GM19025 (cell line): ENCODE measurements at regions not wholly inside any gene's neighbourhood (a gene's known extent, or its start where the extent isn't known, plus 50 kb on each side); places are given as distances from the start of the nearest gene placed in this dataset.

ENCODE experiments used
- ATAC-seq: cut with Tn5 transposase; IDR thresholded peaks from one replicate; pipeline ENCODE4 v1.9.1; 2021; ENCODE audit warnings: mild to moderate bottlenecking, low read depth, moderate library complexity; ENCODE audit not compliant: unreplicated experiment

- no peak for ATAC-seq
Measured at GRCh38 chr10:28920091-28920490, 242.8 kb downstream of the BAMBI start.

DNA sequence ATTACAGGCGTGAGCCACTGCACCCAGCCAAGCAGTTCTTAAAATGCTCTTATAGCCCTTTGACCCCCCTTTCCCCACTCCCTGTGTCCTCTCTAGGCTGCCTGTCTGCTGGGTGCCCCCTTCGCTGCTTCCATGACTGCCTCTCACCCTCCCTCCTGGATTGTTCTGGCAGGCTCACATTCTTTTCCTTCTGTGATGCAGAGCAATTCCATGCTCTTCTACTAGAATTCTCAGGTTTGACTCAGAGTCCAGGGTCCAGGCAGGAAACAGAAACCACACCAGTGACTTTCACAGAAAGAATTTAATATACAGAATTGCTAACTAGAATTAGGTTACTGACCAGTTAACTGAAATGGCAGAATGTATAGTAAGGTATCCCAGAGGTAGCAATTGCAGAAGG is 244.8 kb downstream of the BAMBI start:
- no peak for ATAC-seq

- no peak for ATAC-seq
Measured at GRCh38 chr10:28922861-28923260, 245.5 kb downstream of the BAMBI start.

GRCh38 chr10:28924717-28925116 is 247.4 kb downstream of the BAMBI start:
- no peak for ATAC-seq

- no peak for ATAC-seq
Measured at GRCh38 chr10:28925121-28925663, 247.9 kb downstream of the BAMBI start.

GRCh38 chr10:28926932-28927331 is 249.6 kb downstream of the BAMBI start:
- ATAC-seq: no peak

DNA sequence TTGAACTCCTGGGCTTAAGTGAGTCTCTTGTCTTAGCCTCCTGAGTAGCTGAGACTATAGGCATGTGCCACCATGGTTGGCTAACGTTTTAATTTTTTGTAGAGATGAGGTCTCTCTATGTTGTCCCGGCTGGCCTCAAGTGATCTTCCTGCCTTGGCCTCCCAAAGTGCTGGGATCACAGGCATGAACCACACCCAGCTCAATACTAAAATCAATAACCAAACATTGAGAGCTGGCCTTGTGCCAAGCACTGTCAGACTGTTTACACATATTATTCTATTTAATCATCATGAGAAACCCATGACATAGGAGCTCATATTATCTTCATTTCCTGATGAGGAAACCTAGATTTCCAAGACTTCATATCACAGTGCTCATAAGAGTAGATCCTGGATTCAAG is 251.2 kb downstream of the BAMBI start:
- ATAC-seq: no peak

- no peak for ATAC-seq
Measured at GRCh38 chr10:28929942-28930341, 252.6 kb downstream of the BAMBI start.

DNA sequence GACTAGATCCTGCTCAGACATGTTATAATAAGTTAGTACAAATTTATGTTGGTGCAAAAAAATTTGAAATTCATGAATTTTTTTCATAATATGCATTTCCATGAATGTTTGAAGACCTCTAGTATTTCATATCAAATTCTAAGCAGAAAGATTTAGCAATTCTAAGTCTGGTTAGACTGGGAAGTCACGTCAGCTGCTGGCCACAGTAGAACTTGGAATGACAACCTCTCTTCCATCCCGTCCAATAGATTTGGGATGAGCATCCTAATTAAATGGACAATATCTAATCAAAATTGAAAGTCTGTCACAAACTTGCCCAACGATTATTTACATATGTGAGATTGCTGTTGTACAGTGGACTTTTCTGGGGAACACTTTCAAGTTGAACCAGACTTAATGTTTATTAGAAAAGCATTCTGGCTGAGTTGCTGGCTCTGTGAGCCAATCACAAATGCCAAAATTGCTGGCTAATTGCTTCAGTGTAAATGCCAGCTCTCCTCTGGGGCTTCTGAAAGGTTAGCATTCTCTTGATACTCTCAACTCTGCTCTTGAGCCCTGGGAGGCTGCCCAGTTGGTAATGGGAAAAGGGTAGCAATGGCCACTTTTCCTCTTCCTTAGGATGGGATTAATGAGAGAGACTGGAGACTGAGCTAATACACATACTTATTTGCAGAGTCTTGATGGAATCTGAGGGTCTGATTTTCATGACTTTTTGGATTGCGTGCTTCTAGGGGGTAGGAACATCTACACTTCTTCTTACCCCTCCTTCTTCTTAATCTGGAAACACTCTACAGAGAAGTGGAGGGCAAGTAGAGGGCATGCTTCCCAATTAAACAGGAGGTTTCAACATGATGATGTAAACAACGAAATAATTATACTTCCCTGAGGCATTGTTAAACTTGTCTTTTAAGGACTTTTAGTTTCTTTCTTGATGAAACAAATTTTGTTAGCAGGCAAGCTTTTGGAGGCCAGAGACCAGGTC is 253.5 kb downstream of the BAMBI start:
- no peak for ATAC-seq

DNA sequence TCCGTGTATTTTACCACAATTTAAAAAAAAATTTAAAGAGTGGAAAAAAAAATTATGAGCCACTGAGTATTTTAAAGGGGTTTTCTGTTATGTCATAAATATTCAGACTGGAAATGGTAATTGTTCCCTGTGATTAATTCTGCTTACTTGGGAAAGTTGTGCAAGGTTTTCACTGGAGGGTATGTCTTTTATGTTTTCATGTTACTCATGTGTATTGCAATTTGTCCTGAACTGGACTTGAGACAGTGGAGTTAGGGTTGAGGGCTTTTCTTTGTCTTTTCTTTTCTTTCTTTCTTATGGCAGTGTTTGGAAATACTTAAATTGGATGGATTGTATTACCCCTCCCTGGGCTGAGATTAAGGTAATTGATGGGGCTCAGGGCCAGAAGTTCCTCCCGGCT is 257.7 kb downstream of the BAMBI start:
- no peak for ATAC-seq

DNA sequence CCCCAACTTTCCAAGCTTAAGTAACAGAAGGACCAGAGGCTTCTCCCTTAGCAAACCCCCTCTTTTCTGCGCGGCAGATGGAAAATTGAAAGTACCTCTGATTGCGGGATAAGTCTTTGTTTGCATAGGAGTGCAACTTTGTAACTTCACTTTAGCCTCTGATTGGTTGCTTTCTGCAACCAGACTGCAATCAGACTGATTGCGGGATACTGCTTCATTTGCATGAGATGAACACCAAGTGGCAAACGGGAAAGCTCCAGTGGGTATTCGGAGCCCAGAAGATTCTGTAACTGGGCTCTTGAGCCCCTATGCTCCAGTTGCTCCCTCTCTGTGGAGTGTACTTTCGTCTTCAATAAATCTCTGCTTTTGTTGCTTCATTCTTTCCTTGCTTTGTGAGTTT is 260.6 kb downstream of the BAMBI start:
- no peak for ATAC-seq

DNA sequence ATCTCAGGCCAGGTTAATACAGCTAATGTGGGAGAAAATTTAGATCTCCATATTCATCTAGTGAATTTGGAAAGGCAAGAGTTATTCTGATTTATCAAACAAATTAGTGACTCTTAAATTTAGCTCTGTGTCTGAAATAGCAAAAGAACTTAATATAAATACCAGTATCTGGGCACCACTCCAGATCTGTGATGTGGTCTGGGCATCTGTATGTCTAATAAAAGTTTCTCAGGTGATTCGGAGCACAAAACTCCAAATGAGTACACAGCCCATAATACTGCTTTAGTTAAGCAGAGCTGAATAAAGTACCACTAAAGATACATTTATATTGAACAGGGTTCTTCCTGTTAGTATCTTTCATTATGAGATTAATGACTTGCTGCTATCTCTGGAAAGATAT is 261.4 kb downstream of the BAMBI start:
- ATAC-seq: no peak

GRCh38 chr10:28939281-28940157 is 262.2 kb downstream of the BAMBI start:
- no peak for ATAC-seq

DNA sequence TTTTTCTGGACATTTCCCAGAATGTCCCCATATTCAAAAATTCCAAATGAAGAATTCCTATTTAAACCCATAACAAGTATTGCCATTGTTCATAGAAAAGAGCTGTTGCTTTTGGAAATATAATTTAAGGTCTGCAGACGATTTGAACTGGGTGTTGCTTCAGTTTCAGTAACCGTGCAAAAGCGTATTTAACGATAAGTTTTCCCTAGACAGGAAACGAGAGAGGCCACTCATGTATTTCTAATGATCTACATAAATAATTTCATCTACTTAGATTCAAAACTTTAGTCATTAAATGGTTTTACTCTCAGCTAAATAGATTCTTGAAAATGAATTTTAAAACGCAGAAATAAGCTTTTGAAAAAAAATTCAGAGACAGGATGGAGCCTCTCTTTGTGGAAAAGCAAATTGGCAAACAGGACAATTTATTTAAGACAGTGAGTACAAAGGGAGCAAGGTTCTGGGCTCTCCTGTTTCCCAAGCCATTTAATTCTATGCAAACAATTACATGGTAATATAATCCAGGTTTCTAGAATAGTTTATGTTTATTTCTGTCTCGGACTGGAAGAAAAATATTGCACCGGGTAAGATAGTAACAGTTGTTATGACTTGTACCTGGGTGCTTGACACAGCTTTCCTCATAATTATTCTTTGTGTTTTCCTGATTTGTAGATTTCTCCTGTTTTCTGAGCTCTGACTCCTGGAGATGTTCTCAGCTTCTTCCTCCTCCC is 263.0 kb downstream of the BAMBI start:
- ATAC-seq: no peak

DNA sequence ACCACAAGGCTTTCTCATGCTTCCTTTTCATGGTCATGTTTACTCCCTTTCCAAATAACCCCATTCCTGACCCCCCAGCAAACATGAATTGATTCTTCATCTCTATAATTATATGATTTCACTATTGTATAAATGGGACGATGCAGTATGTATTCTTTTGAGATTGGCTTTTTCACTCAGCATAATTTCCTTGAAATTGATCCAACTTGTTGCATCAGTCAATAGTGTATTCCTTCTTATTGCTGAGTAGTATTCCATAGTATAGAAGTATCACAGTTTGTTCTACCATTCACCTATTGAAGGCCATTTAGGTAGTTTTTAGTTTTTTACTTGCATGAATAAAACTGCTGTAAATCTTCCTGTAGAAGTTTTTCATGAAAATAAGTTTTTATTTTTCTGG is 264.7 kb downstream of the BAMBI start:
- ATAC-seq: no peak

DNA sequence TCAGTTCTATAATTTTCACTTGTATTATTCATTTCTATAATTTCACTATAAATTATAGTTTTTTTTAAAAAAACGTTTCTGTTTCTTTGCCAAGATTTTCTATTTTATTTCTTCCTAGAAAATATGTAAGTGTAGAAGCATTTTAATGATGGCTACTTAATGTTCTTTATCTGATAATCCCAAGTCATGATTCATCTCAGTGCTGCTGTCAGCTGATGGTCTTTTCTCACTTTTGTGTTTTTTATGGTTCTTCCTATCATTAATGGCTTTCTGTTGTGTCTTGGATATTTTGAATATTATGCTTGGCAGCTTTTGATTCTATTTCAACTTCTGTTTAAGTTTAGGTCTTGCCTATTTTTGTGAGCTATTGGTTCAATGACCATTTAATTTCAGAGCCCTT is 268.6 kb downstream of the BAMBI start:
- no peak for ATAC-seq

DNA sequence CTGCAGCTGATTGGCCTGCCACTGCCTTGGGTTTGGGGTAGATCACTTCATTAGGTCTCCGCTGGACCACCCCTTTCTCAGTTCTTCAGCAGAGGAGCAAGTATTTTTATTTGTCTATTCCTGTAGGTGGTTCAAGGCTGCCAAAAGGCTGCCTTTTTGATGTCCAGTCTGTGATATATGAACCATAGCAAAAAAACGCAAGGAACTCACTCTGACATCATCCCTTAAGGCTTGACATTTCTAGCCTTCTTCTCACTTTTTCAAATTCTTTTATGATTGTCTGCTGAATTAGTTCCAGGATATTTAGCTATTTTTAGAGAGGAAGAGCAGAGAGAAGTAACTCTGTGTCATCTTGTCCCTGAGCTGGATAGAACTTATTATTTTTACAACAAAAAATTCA is 269.2 kb downstream of the BAMBI start:
- ATAC-seq: no peak

GRCh38 chr10:28947171-28947570 is 269.9 kb downstream of the BAMBI start:
- ATAC-seq: no peak

- ATAC-seq: no peak
Measured at GRCh38 chr10:28948046-28948445, 270.7 kb downstream of the BAMBI start.
